ENCODE measurements at regions not wholly inside any gene's neighbourhood (a gene's known extent, or its start where the extent isn't known, plus 50 kb on each side); places are given as distances from the start of the nearest gene placed in this dataset.

DNA sequence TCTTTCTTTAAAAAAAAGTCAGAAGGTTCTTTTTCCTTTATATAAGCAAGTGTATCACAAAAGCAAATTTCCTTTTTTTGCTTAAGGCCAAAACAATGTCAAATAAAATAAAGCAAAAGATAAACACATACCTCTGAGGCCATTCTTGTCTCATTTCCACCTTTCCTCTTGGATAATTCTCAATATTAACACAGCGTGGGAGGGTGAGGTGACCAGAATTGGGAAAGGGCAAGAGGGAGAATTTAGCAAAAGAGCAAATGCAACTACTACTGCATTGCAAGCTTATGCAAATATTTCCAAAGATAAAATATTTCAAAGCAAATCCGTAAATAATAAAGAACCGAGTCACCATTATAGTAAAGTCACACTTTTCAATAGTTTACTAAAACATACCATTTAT is 153.4 kb upstream of the PSMD7 start:
- TF ChIP-seq RARB (CRISPR knock-in tag; IDR thresholded peaks at IDR 0.05) (no peak), ESRRG (CRISPR knock-in tag; IDR thresholded peaks at IDR 0.05) (no peak), TOX (CRISPR knock-in tag; IDR thresholded peaks at IDR 0.05; ENCODE audit: borderline replicate concordance) (no peak)
- TF ChIP-seq, protein P1, sequence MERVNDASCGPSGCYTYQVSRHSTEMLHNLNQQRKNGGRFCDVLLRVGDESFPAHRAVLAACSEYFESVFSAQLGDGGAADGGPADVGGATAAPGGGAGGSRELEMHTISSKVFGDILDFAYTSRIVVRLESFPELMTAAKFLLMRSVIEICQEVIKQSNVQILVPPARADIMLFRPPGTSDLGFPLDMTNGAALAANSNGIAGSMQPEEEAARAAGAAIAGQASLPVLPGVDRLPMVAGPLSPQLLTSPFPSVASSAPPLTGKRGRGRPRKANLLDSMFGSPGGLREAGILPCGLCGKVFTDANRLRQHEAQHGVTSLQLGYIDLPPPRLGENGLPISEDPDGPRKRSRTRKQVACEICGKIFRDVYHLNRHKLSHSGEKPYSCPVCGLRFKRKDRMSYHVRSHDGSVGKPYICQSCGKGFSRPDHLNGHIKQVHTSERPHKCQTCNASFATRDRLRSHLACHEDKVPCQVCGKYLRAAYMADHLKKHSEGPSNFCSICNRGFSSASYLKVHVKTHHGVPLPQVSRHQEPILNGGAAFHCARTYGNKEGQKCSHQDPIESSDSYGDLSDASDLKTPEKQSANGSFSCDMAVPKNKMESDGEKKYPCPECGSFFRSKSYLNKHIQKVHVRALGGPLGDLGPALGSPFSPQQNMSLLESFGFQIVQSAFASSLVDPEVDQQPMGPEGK (CRISPR knock-in tag; IDR thresholded peaks at IDR 0.05; ENCODE audit: borderline replicate concordance): no peak
- TF ChIP-seq, protein P2, sequence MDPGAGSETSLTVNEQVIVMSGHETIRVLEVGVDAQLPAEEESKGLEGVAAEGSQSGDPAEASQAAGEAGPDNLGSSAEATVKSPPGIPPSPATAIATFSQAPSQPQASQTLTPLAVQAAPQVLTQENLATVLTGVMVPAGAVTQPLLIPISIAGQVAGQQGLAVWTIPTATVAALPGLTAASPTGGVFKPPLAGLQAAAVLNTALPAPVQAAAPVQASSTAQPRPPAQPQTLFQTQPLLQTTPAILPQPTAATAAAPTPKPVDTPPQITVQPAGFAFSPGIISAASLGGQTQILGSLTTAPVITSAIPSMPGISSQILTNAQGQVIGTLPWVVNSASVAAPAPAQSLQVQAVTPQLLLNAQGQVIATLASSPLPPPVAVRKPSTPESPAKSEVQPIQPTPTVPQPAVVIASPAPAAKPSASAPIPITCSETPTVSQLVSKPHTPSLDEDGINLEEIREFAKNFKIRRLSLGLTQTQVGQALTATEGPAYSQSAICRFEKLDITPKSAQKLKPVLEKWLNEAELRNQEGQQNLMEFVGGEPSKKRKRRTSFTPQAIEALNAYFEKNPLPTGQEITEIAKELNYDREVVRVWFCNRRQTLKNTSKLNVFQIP (CRISPR knock-in tag; IDR thresholded peaks at IDR 0.05; ENCODE audit: borderline replicate concordance, low read depth): no peak

All from SK-N-SH treated with all-trans-retinoic acid at 6 μM for 48 hours (cell line).